ENCODE measurements at regions not wholly inside any gene's neighbourhood (a gene's known extent, or its start where the extent isn't known, plus 50 kb on each side); places are given as distances from the start of the nearest gene placed in this dataset.

GRCh38 chr13:80038371-80038770 lies 302.6 kb downstream of the SPRY2 start:
- peaks cover 0 to 5% of the 10 kb centered on the region in 2 experiments; a peak in 1 of 4 replicates for H3K4me1 Mint-ChIP-seq
- no peak overlapping the region for H2BK12ac ChIP-seq (ENCODE audit: insufficient read length, low read depth, low read length)
- no peaks in the 10 kb centered on the region for H3K23me2 ChIP-seq (ENCODE audit: insufficient read length, low read depth, low read length, poor library complexity, severe bottlenecking)
- H3T11ph ChIP-seq (ENCODE audit: low read length): no peak overlapping the region
- no peak overlapping the region for H2BK15ac ChIP-seq (ENCODE audit: low read depth, low read length)
- no peak overlapping the region for H3K27ac ChIP-seq (ENCODE audit: insufficient read length, low read depth, low read length)
- no peaks in the 10 kb centered on the region for H3K36me3 Mint-ChIP-seq (ENCODE audit: insufficient read depth in 1 of 3, low read depth in 3 of 3)
- no peak overlapping the region for H3K18ac ChIP-seq (ENCODE audit: insufficient read length, low read depth, low read length)
- no peak overlapping the region for H3K27ac Mint-ChIP-seq
- H3K9ac ChIP-seq (ENCODE audit: extremely low read depth, insufficient read length, low read length): no peak overlapping the region
- no peaks in the 10 kb centered on the region; a peak in 2 of 5 replicates for H3K9me3 Mint-ChIP-seq
- H3K9me3 ChIP-seq (ENCODE audit: control insufficient read depth, low read depth, low read length): no peaks in the 10 kb centered on the region
- DNase-seq: no peak
- no peak overlapping the region for H2BK20ac ChIP-seq (ENCODE audit: low read depth, low read length, poor library complexity, severe bottlenecking)
- no peak overlapping the region for H4K91ac ChIP-seq (ENCODE audit: insufficient read length, low read depth, low read length)
- no peak overlapping the region for H3K4me2 ChIP-seq (ENCODE audit: insufficient read depth, insufficient read length, low read length)
- H2AFZ ChIP-seq (ENCODE audit: low read length): no peak overlapping the region
- no peaks in the 10 kb centered on the region for H3K79me2 ChIP-seq (ENCODE audit: insufficient read depth, low read length)
- no peak overlapping the region for H3K14ac ChIP-seq (ENCODE audit: insufficient read depth, low read length)
- no peak overlapping the region for H3K4me3 Mint-ChIP-seq
- no peak overlapping the region for H3K4ac ChIP-seq (ENCODE audit: low read depth, low read length)
- H2AK5ac ChIP-seq (ENCODE audit: insufficient read length, low read length): no peak overlapping the region
- no peak overlapping the region for H2BK5ac ChIP-seq (ENCODE audit: insufficient read length, low read length)
- no peaks in the 10 kb centered on the region for H3K4me1 ChIP-seq (ENCODE audit: insufficient read depth, low read length)
- no peak overlapping the region for H4K5ac ChIP-seq (ENCODE audit: insufficient read length, low read depth, low read length)
- H3K27me3 Mint-ChIP-seq (ENCODE audit: low read depth): no peaks in the 10 kb centered on the region
- H3K27me3 ChIP-seq (ENCODE audit: insufficient read depth, low read length): no peaks in the 10 kb centered on the region
- H4K20me1 ChIP-seq (ENCODE audit: control insufficient read depth, insufficient read depth, insufficient read length): no peaks in the 10 kb centered on the region
- H3K23ac ChIP-seq (ENCODE audit: insufficient read length, low read depth, low read length): no peak overlapping the region
- no peaks in the 10 kb centered on the region for H3K79me1 ChIP-seq (ENCODE audit: insufficient read depth, low read depth, low read length, poor library complexity, severe bottlenecking)
- no peak overlapping the region for H4K8ac ChIP-seq (replicated peaks; ENCODE audit: insufficient read length, low read depth, low read length)
- TF ChIP-seq CTCF (conservative IDR thresholded peaks at IDR 0.05): no peak
- H3K56ac ChIP-seq (ENCODE audit: insufficient read length, low read depth, low read length): no peak overlapping the region
- no peak overlapping the region for H2BK120ac ChIP-seq (ENCODE audit: low read depth, low read length, poor library complexity, severe bottlenecking)
